HCT116 (cell line): ENCODE measurements at regions not wholly inside any gene's neighbourhood (a gene's known extent, or its start where the extent isn't known, plus 50 kb on each side); places are given as distances from the start of the nearest gene placed in this dataset.

Experiments used
- ATAC-seq: fragments of 200-7000 bp; cut with Tn5 transposase; 2 replicates; pipeline ENCODE4 v1.9.1; 2020; ENCODE audit warnings: mild to moderate bottlenecking, moderate library complexity
- BruUV-seq: library from RNA; stranded (reverse); fragments of 400-500 nt; replicated peaks from 2 replicates; lab custom pipeline; 2021; lab: Mats Ljungman, UMichigan
- CTCF ChIA-PET: fragments of 300-600 bp; sonication (Branson Sonifier 250); formaldehyde crosslinking; loops from one replicate; lab custom pipeline; 2021; ENCODE audit warnings: antibody characterized with exemption; lab: Charles Lee
- POLR2A ChIA-PET: fragments of 300-600, 350-600 bp; sonication (Branson Sonifier 250); formaldehyde crosslinking; loops from one replicate; lab custom pipeline; 2021; ENCODE audit warnings: antibody characterized with exemption; lab: Charles Lee
- RAD21 ChIA-PET, 2 experiments: fragments of 300-600 bp; sonication (Branson Sonifier 250); formaldehyde crosslinking; loops; one replicate each; lab custom pipeline; 2023; ENCODE audit warnings: low total read pairs in 2 of 2; ENCODE audit not compliant: uncharacterized antibody in 2 of 2, unreplicated experiment in 2 of 2, low non-redundant PET in 1 of 2; lab: Charles Lee
- DNase-seq: peaks from one replicate; pipeline ENCODE4 v3.0.0-alpha.2; 2010; ENCODE audit warnings: low read depth, low spot score
- H2AFZ ChIP-seq: fragments of 200-600 bp; shearing (Covaris generic), sonication (generic); 2 replicates; pipeline ENCODE4 v1.6.1; 2017; ENCODE audit warnings: low read depth, mixed run types, mixed read lengths, antibody characterized with exemption, low read length; ENCODE audit not compliant: poor library complexity, severe bottlenecking
- H3K27ac ChIP-seq: 2 replicates; pipeline ENCODE4 v1.5.1; 2012; ENCODE audit warnings: low read depth, low read length
- H3K27me3 ChIP-seq: fragments of 200-600 bp; sonication (generic); 2 replicates; pipeline ENCODE4 v1.6.1; 2016; ENCODE audit warnings: mixed run types, low read length, mixed read lengths; ENCODE audit not compliant: insufficient read depth
- H3K36me3 ChIP-seq, 2 experiments: fragments of 200-500 bp in 1 of 2; fragments of 200-600 bp in 1 of 2; sonication (Bioruptor generic) in 1 of 2; sonication (generic) in 1 of 2; 2 replicates each; pipeline versions ENCODE4 v1.5.1 to v1.6.1; 2014 to 2016; ENCODE audit warnings: low read length in 2 of 2, inconsistent platforms in 1 of 2, mixed read lengths in 1 of 2, mixed run types in 1 of 2; ENCODE audit not compliant: insufficient read depth in 2 of 2, control insufficient read depth in 1 of 2
- H3K4me1 ChIP-seq, 2 experiments: fragments of 200-600 bp in 1 of 2; sonication (generic) in 1 of 2; 2 replicates each; pipeline versions ENCODE4 v1.5.1 to v1.6.1; 2012 to 2017; ENCODE audit warnings: low read length in 2 of 2, inconsistent platforms in 1 of 2, mild to moderate bottlenecking in 1 of 2, mixed read lengths in 1 of 2, mixed run types in 1 of 2, moderate library complexity in 1 of 2; ENCODE audit not compliant: insufficient read depth in 2 of 2, control insufficient read depth in 1 of 2
- H3K4me2 ChIP-seq: fragments of 200-600 bp; sonication (generic); 2 replicates; pipeline ENCODE4 v1.6.1; 2017; ENCODE audit warnings: mixed run types, low read length, mixed read lengths
- H3K4me3 ChIP-seq, 2 experiments: fragments of 200-600 bp in 1 of 2; sonication (generic) in 1 of 2; replicated peaks in 1 of 2; 2 replicates each; pipeline ENCODE4 v1.5.1; 2011 to 2016; ENCODE audit warnings: low read length in 2 of 2, control low read depth in 1 of 2, low read depth in 1 of 2, mild to moderate bottlenecking in 1 of 2, mixed read lengths in 1 of 2, mixed run types in 1 of 2
- H3K79me2 ChIP-seq: fragments of 200-600 bp; sonication (generic); 2 replicates; pipeline ENCODE4 v1.6.1; 2017; ENCODE audit warnings: mild to moderate bottlenecking, mixed run types, low read length, moderate library complexity, mixed read lengths; ENCODE audit not compliant: insufficient read depth
- H3K9ac ChIP-seq: fragments of 200-600 bp; sonication (generic); 2 replicates; pipeline ENCODE4 v1.6.1; 2016; ENCODE audit warnings: low read length, mixed read lengths
- H3K9me2 ChIP-seq: fragments of 200-600 bp; sonication (generic), shearing (Covaris generic); 2 replicates; pipeline ENCODE4 v1.6.1; 2017; ENCODE audit warnings: mixed run types, mild to moderate bottlenecking, moderate library complexity; ENCODE audit not compliant: insufficient read depth
- H3K9me3 ChIP-seq, 2 experiments: fragments of 200-500 bp in 1 of 2; fragments of 200-600 bp in 1 of 2; sonication (Bioruptor generic) in 1 of 2; sonication (generic) in 1 of 2; 2 replicates each; pipeline ENCODE4 v1.6.1; 2014 to 2017; ENCODE audit warnings: low read length in 2 of 2, mixed read lengths in 2 of 2, inconsistent platforms in 1 of 2, low read depth in 1 of 2, mild to moderate bottlenecking in 1 of 2, mixed run types in 1 of 2, moderate library complexity in 1 of 2; ENCODE audit not compliant: control insufficient read depth in 1 of 2, insufficient read depth in 1 of 2
- H4K20me1 ChIP-seq: fragments of 200-600 bp; sonication (generic), shearing (Covaris generic); 2 replicates; pipeline ENCODE4 v1.6.1; 2017; ENCODE audit warnings: mixed run types, mild to moderate bottlenecking, moderate library complexity; ENCODE audit not compliant: insufficient read depth
- EGR1 ChIP-seq: IDR thresholded peaks from 2 replicates; pipeline ENCODE4 v1.6.1; 2012; ENCODE audit warnings: low read depth
- EZH2phosphoT487 ChIP-seq: fragments of 200-600 bp; IDR thresholded peaks from 2 replicates; pipeline ENCODE4 v1.6.1; 2018; ENCODE audit warnings: antibody characterized with exemption, borderline replicate concordance
- JUND ChIP-seq: IDR thresholded peaks from 2 replicates; pipeline ENCODE4 v1.6.1; 2012
- POLR2A ChIP-seq: IDR thresholded peaks from 2 replicates; pipeline ENCODE4 v1.7.0; 2011; ENCODE audit warnings: borderline replicate concordance; ENCODE audit not compliant: insufficient read depth, insufficient read length; ENCODE audit errors: extremely low read depth
- POLR2AphosphoS5 ChIP-seq: IDR thresholded peaks from 2 replicates; pipeline ENCODE4 v1.6.1; 2011; ENCODE audit warnings: mild to moderate bottlenecking, low read depth, low read length, moderate library complexity
- TCF7L2 ChIP-seq: IDR thresholded peaks from 2 replicates; pipeline ENCODE4 v1.7.0; 2011; ENCODE audit warnings: borderline replicate concordance, inconsistent platforms; ENCODE audit not compliant: insufficient read depth, insufficient read length; ENCODE audit errors: extremely low read depth
- intact Hi-C: fragments of 100-400 bp; cut with micrococcal nuclease; formaldehyde crosslinking; loops from 2 replicates; pipeline ENCODE4 v1.10.0; 2022
- TF ChIP-seq, protein P1 (sequence below): IDR thresholded peaks from 2 replicates; pipeline ENCODE4 v1.6.1; 2012
- TF ChIP-seq, protein P2 (sequence below): IDR thresholded peaks from 2 replicates; pipeline ENCODE4 v1.6.1; 2011; ENCODE audit warnings: mild to moderate bottlenecking, low read length, moderate library complexity; ENCODE audit not compliant: insufficient replicate concordance; ENCODE audit errors: extremely low read depth
- TF ChIP-seq, protein P3 (sequence below), 3 experiments: fragments of 200-600 bp in 1 of 3; sonication (generic) in 1 of 3; IDR thresholded peaks in 2 of 3; conservative IDR thresholded peaks in 1 of 3; 2 replicates each; pipeline ENCODE4 v1.5.1; 2012 to 2017; ENCODE audit warnings: low read depth in 2 of 3, low read length in 2 of 3, antibody characterized with exemption in 1 of 3, borderline replicate concordance in 1 of 3, control low read depth in 1 of 3, mild to moderate bottlenecking in 1 of 3, mixed read lengths in 1 of 3, mixed run types in 1 of 3, moderate library complexity in 1 of 3; ENCODE audit not compliant: insufficient read depth in 1 of 3

GRCh38 chr18:41150316-41150715 is 804.7 kb upstream of the PIK3C3 start:
- TF ChIP-seq EZH2phosphoT487 (no peak), POLR2AphosphoS5 (no peak), POLR2A (no peak), EGR1 (no peak), JUND (no peak), TCF7L2 (no peak)
- TF ChIP-seq, protein P1, sequence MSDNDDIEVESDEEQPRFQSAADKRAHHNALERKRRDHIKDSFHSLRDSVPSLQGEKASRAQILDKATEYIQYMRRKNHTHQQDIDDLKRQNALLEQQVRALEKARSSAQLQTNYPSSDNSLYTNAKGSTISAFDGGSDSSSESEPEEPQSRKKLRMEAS: no peak
- TF ChIP-seq, protein P2, sequence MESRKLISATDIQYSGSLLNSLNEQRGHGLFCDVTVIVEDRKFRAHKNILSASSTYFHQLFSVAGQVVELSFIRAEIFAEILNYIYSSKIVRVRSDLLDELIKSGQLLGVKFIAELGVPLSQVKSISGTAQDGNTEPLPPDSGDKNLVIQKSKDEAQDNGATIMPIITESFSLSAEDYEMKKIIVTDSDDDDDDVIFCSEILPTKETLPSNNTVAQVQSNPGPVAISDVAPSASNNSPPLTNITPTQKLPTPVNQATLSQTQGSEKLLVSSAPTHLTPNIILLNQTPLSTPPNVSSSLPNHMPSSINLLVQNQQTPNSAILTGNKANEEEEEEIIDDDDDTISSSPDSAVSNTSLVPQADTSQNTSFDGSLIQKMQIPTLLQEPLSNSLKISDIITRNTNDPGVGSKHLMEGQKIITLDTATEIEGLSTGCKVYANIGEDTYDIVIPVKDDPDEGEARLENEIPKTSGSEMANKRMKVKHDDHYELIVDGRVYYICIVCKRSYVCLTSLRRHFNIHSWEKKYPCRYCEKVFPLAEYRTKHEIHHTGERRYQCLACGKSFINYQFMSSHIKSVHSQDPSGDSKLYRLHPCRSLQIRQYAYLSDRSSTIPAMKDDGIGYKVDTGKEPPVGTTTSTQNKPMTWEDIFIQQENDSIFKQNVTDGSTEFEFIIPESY: no peak
- TF ChIP-seq, protein P3, sequence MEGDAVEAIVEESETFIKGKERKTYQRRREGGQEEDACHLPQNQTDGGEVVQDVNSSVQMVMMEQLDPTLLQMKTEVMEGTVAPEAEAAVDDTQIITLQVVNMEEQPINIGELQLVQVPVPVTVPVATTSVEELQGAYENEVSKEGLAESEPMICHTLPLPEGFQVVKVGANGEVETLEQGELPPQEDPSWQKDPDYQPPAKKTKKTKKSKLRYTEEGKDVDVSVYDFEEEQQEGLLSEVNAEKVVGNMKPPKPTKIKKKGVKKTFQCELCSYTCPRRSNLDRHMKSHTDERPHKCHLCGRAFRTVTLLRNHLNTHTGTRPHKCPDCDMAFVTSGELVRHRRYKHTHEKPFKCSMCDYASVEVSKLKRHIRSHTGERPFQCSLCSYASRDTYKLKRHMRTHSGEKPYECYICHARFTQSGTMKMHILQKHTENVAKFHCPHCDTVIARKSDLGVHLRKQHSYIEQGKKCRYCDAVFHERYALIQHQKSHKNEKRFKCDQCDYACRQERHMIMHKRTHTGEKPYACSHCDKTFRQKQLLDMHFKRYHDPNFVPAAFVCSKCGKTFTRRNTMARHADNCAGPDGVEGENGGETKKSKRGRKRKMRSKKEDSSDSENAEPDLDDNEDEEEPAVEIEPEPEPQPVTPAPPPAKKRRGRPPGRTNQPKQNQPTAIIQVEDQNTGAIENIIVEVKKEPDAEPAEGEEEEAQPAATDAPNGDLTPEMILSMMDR (IDR thresholded peaks at IDR 0.05 in 2 of 3, conservative IDR thresholded peaks at IDR 0.05 in 1 of 3; ENCODE audit: borderline replicate concordance in 1 of 3, insufficient read depth in 1 of 3, low read depth in 2 of 3, low read length in 2 of 3): no peak
- peaks cover 13 to 42% of the 10 kb centered on the region in 2 experiments; a peak in 2 of 4 replicates for H3K9me3 ChIP-seq
- no peaks in the 10 kb centered on the region for H3K27me3 ChIP-seq
- no peak overlapping the region for H3K9ac ChIP-seq
- ATAC-seq (no peak), DNase-seq (no peak)
- no peaks in the 10 kb centered on the region for H3K9me2 ChIP-seq
- CTCF ChIA-PET: no interaction called here
- BruUV-seq: no TSS peak
- no peak overlapping the region for H3K4me3 ChIP-seq
- RAD21 ChIA-PET: interaction anchor here in 1 of 2 experiments (0.6 kb wide), 1 partner anchor 1796 kb away, joined by 3 read pairs; no protein-coding TSS in a partner anchor
- H3K36me3 ChIP-seq: no peaks in the 10 kb centered on the region; a peak in 1 of 4 replicates
- no peak overlapping the region for H2AFZ ChIP-seq
- POLR2A ChIA-PET: no interaction called here
- H3K4me1 ChIP-seq: no peaks in the 10 kb centered on the region
- H4K20me1 ChIP-seq: no peaks in the 10 kb centered on the region
- intact Hi-C loops: no loop called here
- no peak overlapping the region for H3K27ac ChIP-seq
- no peaks in the 10 kb centered on the region for H3K79me2 ChIP-seq
- no peak overlapping the region for H3K4me2 ChIP-seq
